ENCODE measurements at regions not wholly inside any gene's neighbourhood (a gene's known extent, or its start where the extent isn't known, plus 50 kb on each side); places are given as distances from the start of the nearest gene placed in this dataset.

- no peak for TF ChIP-seq GATA3 (IDR thresholded peaks at IDR 0.05; ENCODE audit: low read depth, low read length)
- no peak for TF ChIP-seq GATA2 (IDR thresholded peaks at IDR 0.05; ENCODE audit: low read depth, low read length)
Measured at GRCh38 chr2:79434362-79434761, 78.5 kb upstream of the CTNNA2 start.

Data from SH-SY5Y (cell line).